HepG2 (cell line): ENCODE measurements at regions not wholly inside any gene's neighbourhood (a gene's known extent, or its start where the extent isn't known, plus 50 kb on each side); places are given as distances from the start of the nearest gene placed in this dataset.

Experiments
- ATAC-seq: fragments of 200-7000 bp; cut with Tn5 transposase; 3 replicates; pipeline ENCODE4 v1.9.1; 2020; ENCODE audit warnings: mild to moderate bottlenecking, moderate library complexity
- BruUV-seq: library from RNA; stranded (reverse); fragments of 400-500 nt; replicated peaks from 2 replicates; lab custom pipeline; 2021; lab: Mats Ljungman, UMichigan
- CTCF ChIA-PET: fragments of 300-600 bp; formaldehyde crosslinking; extraction: SDS; loops from one replicate; lab custom pipeline; 2021; ENCODE audit warnings: low total read pairs, inconsistent platforms, low intra/inter-chr PET ratio; lab: Yijun Ruan, JAX
- POLR2A ChIA-PET: fragments of 350-600 bp; sonication (Branson Sonifier 250); formaldehyde crosslinking; loops from one replicate; lab custom pipeline; 2020; ENCODE audit warnings: antibody characterized with exemption, inconsistent platforms; lab: Yijun Ruan, JAX
- DNase-seq: peaks from one replicate; pipeline ENCODE4 v3.0.0-alpha.2; 2015; ENCODE audit warnings: low spot score
- FAIRE-seq: peaks from 3 replicates; lab custom pipeline; 2011; peaks lifted over from hg19 to GRCh38; lab: Jason Lieb, UNC
- H2AFZ ChIP-seq: one replicate; pipeline ENCODE4 v1.6.1; 2011; ENCODE audit warnings: low read length, inconsistent platforms
- H3K27ac ChIP-seq: fragments of 300-600 bp; 3 replicates; pipeline ENCODE4 v1.8.0; 2011; ENCODE audit warnings: mixed run types, mild to moderate bottlenecking, mixed read lengths, low read length, inconsistent platforms; ENCODE audit not compliant: insufficient read depth; ENCODE audit errors: extremely low read length
- H3K27me3 ChIP-seq, 2 experiments: fragments of 200-600 bp in 1 of 2; 2 replicates in 1 of 2; 3 replicates in 1 of 2; pipeline versions ENCODE4 v1.6.0 to v1.8.0; 2011; ENCODE audit warnings: low read length in 2 of 2, mild to moderate bottlenecking in 2 of 2, moderate library complexity in 2 of 2, inconsistent platforms in 1 of 2; ENCODE audit not compliant: insufficient read depth in 2 of 2, control insufficient read depth in 1 of 2
- H3K36me3 ChIP-seq, 2 experiments: fragments of 200-600 bp in 1 of 2; replicated peaks in 1 of 2; 2 replicates in 1 of 2; 3 replicates in 1 of 2; pipeline versions ENCODE4 v1.5.1 to v1.8.0; 2011; ENCODE audit warnings: low read length in 2 of 2, inconsistent platforms in 1 of 2; ENCODE audit not compliant: insufficient read depth in 2 of 2, control insufficient read depth in 1 of 2
- H3K4me1 ChIP-seq: 2 replicates; pipeline ENCODE4 v1.5.1; 2012; ENCODE audit warnings: low read length, inconsistent platforms; ENCODE audit not compliant: insufficient read depth
- H3K4me2 ChIP-seq: 2 replicates; pipeline ENCODE4 v1.6.0; 2011; ENCODE audit warnings: low read depth, low read length, inconsistent platforms
- H3K4me3 ChIP-seq, 3 experiments: fragments of 200-600 bp in 1 of 3; sonication (generic), shearing (Covaris generic) in 1 of 3; replicated peaks in 1 of 3; 2 replicates each; pipeline ENCODE4 v1.5.1; 2011 to 2016; ENCODE audit warnings: low read length in 3 of 3, inconsistent platforms in 2 of 3, low read depth in 2 of 3, mild to moderate bottlenecking in 2 of 3, control low read depth in 1 of 3, mixed read lengths in 1 of 3; ENCODE audit not compliant: insufficient read depth in 1 of 3
- H3K79me2 ChIP-seq: one replicate; pipeline ENCODE4 v1.6.1; 2011; ENCODE audit warnings: low read length, inconsistent platforms; ENCODE audit not compliant: insufficient read depth
- H3K9ac ChIP-seq: 2 replicates; pipeline ENCODE4 v1.6.0; 2011; ENCODE audit warnings: mild to moderate bottlenecking, low read depth, low read length, inconsistent platforms; ENCODE audit not compliant: insufficient read depth
- H3K9me3 ChIP-seq: 2 replicates; pipeline ENCODE4 v1.5.1; 2012; ENCODE audit warnings: mild to moderate bottlenecking, low read length
- H4K20me1 ChIP-seq: 2 replicates; pipeline ENCODE4 v1.6.0; 2011; ENCODE audit warnings: inconsistent platforms, mild to moderate bottlenecking, low read length, moderate library complexity; ENCODE audit not compliant: insufficient read depth
- EED ChIP-seq: sonication (generic); formaldehyde crosslinking; IDR thresholded peaks from 2 replicates; pipeline ENCODE4 v1.5.0; 2020; ENCODE audit warnings: mild to moderate bottlenecking, missing genetic modification reagents
- GLI4 ChIP-seq: sonication (generic); formaldehyde crosslinking; IDR thresholded peaks from 2 replicates; pipeline ENCODE4 v1.5.1; 2020; ENCODE audit warnings: missing genetic modification reagents, mild to moderate bottlenecking, moderate library complexity, borderline replicate concordance
- JUND ChIP-seq: sonication (generic); formaldehyde crosslinking; IDR thresholded peaks from 2 replicates; pipeline ENCODE4 v1.8.0; 2022; ENCODE audit warnings: mild to moderate bottlenecking, missing genetic modification reagents
- NPAS2 ChIP-seq: sonication (generic); formaldehyde crosslinking; IDR thresholded peaks from 2 replicates; pipeline ENCODE4 v1.8.0; 2022; ENCODE audit warnings: mild to moderate bottlenecking, missing genetic modification reagents, borderline replicate concordance
- NR3C1 ChIP-seq: sonication (generic); formaldehyde crosslinking; IDR thresholded peaks from 2 replicates; pipeline ENCODE4 v1.4.0; 2020; ENCODE audit warnings: missing genetic modification reagents
- PHF5A ChIP-seq: IDR thresholded peaks from one replicate; pipeline ENCODE4 v1.6.1; 2018; ENCODE audit warnings: low read depth, missing genetic modification reagents; ENCODE audit not compliant: unreplicated experiment
- RXRB ChIP-seq: IDR thresholded peaks from 2 replicates; pipeline ENCODE4 v1.6.1; 2016; ENCODE audit warnings: borderline replicate concordance, missing genetic modification reagents, missing compliant biosample characterization
- SIX1 ChIP-seq: sonication (generic); formaldehyde crosslinking; IDR thresholded peaks from 2 replicates; pipeline ENCODE4 v1.4.0; 2020; ENCODE audit warnings: missing genetic modification reagents, borderline replicate concordance
- TARDBP ChIP-seq: sonication (generic); formaldehyde crosslinking; IDR thresholded peaks from 2 replicates; pipeline ENCODE4 v1.8.0; 2022; ENCODE audit warnings: mild to moderate bottlenecking, missing genetic modification reagents
- WIZ ChIP-seq: sonication (generic); formaldehyde crosslinking; IDR thresholded peaks from 2 replicates; pipeline ENCODE4 v1.5.1; 2020; ENCODE audit warnings: mild to moderate bottlenecking, missing genetic modification reagents
- ZFP90 ChIP-seq: sonication (generic); formaldehyde crosslinking; IDR thresholded peaks from 2 replicates; pipeline ENCODE4 v1.8.0; 2022; ENCODE audit warnings: missing genetic modification reagents, mild to moderate bottlenecking, inconsistent platforms, borderline replicate concordance
- ZFYVE20 ChIP-seq: sonication (generic); formaldehyde crosslinking; IDR thresholded peaks from 2 replicates; pipeline ENCODE4 v1.8.0; 2023; ENCODE audit warnings: low read depth, mild to moderate bottlenecking, moderate library complexity, missing genetic modification reagents, borderline replicate concordance
- ZNF333 ChIP-seq: sonication (generic); formaldehyde crosslinking; IDR thresholded peaks from 2 replicates; pipeline ENCODE4 v1.4.0; 2020; ENCODE audit warnings: mild to moderate bottlenecking, missing genetic modification reagents, borderline replicate concordance
- ZNF652 ChIP-seq: IDR thresholded peaks from 2 replicates; pipeline ENCODE4 v1.6.1; 2016; ENCODE audit warnings: low read depth, borderline replicate concordance
- ZNF790 ChIP-seq: sonication (generic); formaldehyde crosslinking; IDR thresholded peaks from 2 replicates; pipeline ENCODE4 v1.8.0; 2022; ENCODE audit warnings: missing genetic modification reagents, mild to moderate bottlenecking, borderline replicate concordance
- WGBS: methylation state at CpG from one replicate; pipeline ENCODE4 v1.1.6; 2017; ENCODE audit warnings: low lambda C conversion rate; 5-methylcytosine and 5-hydroxymethylcytosine counted together
- in situ Hi-C: cut with HindIII; loops from 2 replicates; pipeline ENCODE4 v1.10.0; 2017; ENCODE audit warnings: low pct_unique_long_range_greater_than_20kb; ENCODE audit not compliant: extremely low pct_ligation_motif_present
- intact Hi-C: fragments of 100-400 bp; cut with micrococcal nuclease; formaldehyde crosslinking; loops from one replicate; pipeline ENCODE4 v1.10.0; 2022; ENCODE audit not compliant: unreplicated experiment

- DNase-seq = no peak
- no peaks in the 10 kb centered on the region for H3K9me3 ChIP-seq
- no peak overlapping the region for H3K4me3 ChIP-seq
- WGBS = 95% methylated on average over 6 of the region's 9 CpGs
- no peak overlapping the region for H3K27ac ChIP-seq
- H3K4me1 ChIP-seq = no peaks in the 10 kb centered on the region
- POLR2A ChIA-PET = no interaction called here
- BruUV-seq = no TSS peak
- no peaks in the 10 kb centered on the region for H3K79me2 ChIP-seq
- no peak for FAIRE-seq
- H4K20me1 ChIP-seq = no peaks in the 10 kb centered on the region
- H3K27me3 ChIP-seq = no peaks in the 10 kb centered on the region
- H3K36me3 ChIP-seq = no peaks in the 10 kb centered on the region
- ATAC-seq = no peak; the same call in 2 of the 3 replicates
- H3K4me2 ChIP-seq = no peak overlapping the region
- intact Hi-C loops (no loop called here), in situ Hi-C loops (no loop called here)
- TF ChIP-seq GLI4 (CRISPR knock-in tag) (no peak), ZNF790 (CRISPR knock-in tag) (no peak), SIX1 (CRISPR knock-in tag) (no peak), TARDBP (CRISPR knock-in tag) (no peak), ZNF652 (no peak), ZFYVE20 (no peak), EED (CRISPR knock-in tag) (no peak), WIZ (no peak), JUND (CRISPR knock-in tag) (no peak), ZNF333 (no peak), ZFP90 (CRISPR knock-in tag) (no peak), PHF5A (no peak), RXRB (CRISPR knock-in tag) (no peak), NPAS2 (CRISPR knock-in tag) (no peak), NR3C1 (CRISPR knock-in tag) (no peak)
- no peak overlapping the region for H2AFZ ChIP-seq
- no peak overlapping the region for H3K9ac ChIP-seq
- CTCF ChIA-PET = no interaction called here
These were observed 75.1 kb upstream of the PCAT7 start for GRCh38 chr9:94479757-94480156.
